ENCODE measurements at regions not wholly inside any gene's neighbourhood (a gene's known extent, or its start where the extent isn't known, plus 50 kb on each side); places are given as distances from the start of the nearest gene placed in this dataset.

DNA sequence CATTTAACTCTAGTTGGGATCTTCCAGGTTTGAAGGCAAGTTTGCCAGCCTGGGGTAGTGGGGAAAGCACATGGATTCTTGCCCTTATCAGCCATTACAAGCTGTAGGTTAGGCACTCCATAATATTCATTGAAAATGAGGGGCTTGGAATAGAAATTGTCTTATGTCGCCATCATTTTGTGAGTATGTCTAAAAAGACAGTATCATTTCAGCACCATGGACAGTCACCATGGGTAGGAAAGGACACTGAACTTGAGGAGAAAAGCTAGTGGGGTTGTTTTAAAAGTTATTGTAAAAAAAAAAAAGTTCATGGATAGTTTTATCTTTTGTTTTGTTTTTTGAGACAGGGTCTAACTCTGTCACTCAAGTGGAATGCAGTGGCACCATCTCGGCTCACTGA is 356.1 kb downstream of the HNRNPD start:
- peak; percentile 24 for DNase-seq (ENCODE audit: low spot score)

DNA sequence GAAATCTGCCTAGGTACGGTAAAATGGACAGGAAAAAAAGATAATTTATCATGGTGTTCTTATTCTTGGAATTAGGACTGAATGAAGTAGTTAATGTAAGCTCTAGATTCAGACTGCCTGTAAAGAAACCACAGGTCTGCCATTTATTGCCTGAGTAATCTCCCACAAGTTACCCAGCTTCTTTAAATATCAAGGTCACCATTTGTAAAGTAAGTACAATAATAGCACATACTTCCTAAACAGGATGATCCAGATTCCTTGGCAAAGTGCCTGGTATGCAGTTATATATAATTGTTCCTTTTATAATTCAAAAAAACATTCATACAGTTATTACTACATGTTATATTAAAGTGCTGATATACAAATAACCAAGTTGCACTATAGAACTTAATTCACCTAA is 368.6 kb downstream of the HNRNPD start:
- DNase-seq (ENCODE audit: low spot score): no peak

DNA sequence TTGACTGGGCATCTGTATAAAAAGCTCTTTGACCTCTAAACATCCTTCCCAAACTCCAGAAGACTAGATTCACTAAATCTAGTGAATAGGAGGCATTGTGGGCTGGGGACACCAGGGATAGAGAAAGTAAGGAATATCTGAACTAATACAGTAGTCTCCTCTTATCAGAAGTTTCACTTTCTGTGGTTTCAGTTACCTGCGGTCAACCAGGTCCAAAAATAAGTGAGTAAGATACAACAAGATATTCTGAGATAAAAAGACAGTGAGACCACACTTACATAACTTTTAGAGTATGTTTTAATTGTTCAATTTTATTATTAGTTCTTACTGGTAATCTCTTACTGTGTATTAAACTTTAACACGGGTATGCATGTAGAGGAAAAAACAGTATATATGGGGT is 376.5 kb downstream of the HNRNPD start:
- no peak for DNase-seq (ENCODE audit: low spot score)

DNA sequence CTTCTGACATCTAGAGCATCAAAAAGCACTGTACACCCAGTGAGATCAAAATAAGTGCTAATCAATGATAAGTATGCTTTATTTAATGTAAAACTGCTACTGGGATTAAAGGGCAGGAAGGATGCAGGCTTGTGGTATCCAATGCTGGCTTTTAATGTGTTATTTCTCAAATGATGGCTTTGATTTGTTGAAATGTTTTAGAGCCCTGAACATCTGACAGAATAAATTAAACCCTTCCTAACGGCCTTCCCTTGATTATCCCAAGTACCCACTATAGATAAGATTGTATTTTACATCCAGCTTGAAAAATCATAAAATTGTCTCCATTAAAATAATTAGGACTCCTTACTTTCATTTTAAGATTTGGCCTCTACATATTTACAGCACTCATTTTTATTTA is 382.9 kb downstream of the HNRNPD start:
- DNase-seq (ENCODE audit: low spot score): no peak

DNA sequence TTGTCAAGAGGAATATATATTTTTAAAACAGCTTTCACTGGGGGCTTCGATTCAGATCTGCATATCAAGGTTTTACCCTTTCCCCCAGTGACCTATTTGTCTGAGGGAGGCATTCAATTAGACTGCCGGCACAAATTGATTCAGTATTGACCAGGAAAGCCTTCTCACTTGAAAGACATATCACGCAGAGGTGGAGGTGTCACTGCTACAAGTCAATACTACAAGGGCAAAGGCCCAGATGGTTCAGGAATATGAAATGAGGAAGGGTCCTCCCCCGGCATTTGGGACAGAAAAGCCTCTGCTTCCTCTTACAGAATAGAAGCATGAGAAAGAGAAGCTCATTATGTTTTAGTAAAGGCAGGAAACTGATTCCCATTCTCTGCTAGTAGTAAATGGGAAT is 383.6 kb downstream of the HNRNPD start:
- no peak for DNase-seq (ENCODE audit: low spot score)

DNA sequence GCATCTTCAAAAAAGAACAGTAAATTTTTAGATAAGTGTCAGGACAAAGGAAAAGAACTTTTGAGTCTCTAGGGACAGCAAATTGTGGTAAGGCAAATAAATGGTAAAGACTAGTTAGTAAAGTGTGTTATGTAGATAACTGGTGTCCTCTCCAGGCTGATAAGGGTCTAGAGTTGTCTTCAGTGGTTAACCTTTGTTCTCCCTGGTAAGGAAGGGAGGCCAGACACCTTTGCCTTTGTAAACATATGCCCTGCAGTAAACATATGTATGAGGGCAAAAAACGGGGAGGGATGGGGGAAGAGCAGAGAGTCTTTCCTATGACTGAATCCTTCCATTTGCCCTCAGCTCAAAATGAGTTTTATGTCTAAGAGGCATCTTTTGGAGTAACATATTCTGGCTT is 384.6 kb downstream of the HNRNPD start:
- DNase-seq (ENCODE audit: low spot score): no peak

DNA sequence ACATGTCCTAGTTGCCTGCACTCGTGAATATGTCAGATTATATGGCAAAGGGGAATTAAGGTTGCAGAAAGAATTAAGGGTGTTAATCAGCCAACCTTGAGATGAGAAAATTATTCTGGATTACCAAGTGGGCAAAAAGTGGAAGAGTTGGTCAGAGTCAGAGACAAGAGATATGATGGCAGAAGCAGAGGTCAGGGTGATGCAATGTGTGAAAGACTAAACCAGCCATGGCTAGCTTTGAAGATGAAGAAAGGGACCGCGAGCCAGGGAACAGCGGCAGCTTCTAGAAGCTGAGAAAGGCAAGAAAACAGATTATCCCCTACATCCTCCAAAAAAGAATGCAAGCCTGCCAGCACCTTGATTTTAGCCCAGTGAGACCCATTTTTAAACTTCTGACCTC is 385.6 kb downstream of the HNRNPD start:
- no peak for DNase-seq (ENCODE audit: low spot score)

DNA sequence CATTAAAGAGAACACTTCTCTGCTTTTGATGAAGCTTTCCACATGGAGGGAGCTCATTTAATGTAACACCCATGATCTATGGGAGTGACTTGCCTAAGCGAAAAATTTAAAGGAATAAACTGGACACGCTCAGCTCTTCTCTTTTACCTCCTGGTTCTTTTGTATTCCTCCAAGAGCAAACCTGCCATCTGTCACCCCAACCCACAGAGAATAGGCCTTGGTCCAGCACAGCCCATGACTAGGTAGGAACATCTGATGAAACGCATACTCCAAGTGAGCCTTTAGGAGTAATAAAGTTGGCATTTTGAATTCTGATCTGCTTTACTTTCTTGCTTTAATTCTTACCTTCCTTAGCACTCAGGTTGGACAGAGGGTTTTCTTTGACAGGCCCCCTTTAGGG is 389.0 kb downstream of the HNRNPD start:
- no peak for DNase-seq (ENCODE audit: low spot score)

DNA sequence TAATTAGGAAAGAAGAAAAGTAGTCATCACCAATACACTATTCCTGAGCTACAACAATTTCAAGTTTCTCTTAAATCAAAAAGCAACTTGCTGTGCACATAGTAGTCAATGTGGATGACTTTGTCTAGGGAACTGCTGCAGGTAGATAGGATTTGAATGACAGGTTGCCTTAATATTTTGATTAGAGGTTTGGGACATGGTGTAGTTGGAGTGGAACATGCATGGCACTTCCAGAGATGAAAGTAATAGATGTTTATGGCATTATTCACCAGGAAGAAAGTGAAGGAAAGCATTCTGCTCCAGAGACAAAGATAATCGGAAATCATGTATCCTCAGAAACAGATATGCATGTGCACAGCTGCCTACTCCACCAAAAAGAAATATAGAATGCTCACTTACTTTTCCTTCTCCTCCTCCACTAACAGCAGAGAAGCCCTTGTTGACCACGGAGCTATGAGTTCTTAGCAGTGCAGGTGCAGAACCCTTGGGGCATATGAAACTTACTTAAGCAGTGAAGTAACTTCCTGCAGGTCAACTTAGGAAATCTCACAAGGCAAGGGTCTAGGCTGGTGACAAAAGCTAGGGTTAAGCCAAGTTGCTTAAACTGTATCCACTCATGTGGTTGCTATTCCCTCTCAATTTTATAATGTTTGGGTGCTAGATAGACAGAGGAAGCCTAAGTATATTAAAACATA is 390.8 kb downstream of the HNRNPD start:
- no peak for DNase-seq (ENCODE audit: low spot score)

DNA sequence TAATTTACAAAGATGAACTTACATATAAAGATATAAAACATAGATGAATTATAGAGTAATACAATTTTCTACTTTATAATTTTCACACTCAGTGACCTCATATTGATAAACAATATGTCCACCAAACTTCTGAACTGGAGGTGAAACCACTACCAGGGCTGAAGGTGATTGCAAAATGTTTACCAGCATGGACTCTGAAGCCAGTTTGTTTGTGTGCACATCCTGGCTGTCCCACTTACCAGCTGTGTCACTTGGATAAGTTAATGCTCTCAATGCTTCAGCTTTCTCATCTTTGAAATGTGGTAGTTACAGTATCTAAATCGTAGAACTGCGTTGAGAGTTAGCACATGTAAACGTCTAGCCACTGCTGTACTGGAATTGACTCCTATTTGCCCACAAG is 392.6 kb downstream of the HNRNPD start:
- DNase-seq (ENCODE audit: low spot score): no peak

DNA sequence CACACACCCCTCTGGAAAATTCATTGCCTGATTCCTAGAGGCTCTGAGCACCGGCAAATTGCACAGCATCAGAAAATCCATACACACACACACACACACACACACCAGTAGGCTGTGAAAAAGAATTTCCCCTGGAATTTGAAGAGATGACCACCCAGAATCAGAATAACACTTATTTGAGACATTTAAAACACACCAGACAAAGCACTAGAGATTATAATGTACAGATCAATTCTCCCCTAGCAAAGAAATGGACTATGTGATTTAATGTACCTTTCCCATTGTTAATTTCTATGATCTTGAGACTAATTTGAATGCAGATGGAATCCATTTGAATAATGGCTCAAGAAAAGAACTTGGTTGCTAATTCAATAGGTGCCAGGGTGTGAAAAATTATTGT is 399.3 kb downstream of the HNRNPD start:
- DNase-seq (ENCODE audit: low spot score): no peak

DNA sequence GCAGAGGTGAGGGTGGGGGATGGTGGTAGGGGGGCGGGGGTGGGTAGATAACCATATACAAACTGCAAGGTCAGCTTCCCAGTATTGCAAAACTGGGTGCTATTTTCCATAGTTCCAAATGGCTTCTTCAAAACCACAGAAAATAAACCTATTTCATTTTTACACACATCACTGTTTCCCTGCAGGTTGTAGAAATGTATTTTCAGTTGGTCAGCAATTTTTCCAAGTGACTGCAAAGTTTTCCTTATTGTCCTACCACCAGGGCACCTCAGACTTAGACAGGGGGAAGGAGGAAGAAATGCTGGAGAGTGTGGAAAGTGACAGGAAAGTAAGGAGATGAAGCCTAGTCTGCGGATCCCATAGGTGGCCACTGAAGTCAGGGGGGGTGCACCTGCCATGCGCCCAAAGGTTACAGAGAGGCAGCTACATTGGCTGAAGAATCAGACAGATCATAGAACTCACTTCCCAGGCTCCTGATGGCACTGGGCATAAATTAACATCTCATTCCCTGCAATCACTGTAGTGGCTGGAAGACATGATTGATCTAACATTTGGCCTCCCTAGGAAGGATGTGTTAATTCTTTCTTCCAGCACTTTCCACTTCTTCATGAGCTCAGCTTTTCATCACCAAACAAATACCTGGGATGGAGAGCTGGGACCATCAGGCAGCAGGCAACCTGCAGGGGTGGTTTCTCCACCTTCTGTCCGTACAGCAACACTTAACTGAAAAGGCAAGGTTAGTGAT is 402.0 kb downstream of the HNRNPD start:
- DNase-seq (ENCODE audit: low spot score): no peak

DNA sequence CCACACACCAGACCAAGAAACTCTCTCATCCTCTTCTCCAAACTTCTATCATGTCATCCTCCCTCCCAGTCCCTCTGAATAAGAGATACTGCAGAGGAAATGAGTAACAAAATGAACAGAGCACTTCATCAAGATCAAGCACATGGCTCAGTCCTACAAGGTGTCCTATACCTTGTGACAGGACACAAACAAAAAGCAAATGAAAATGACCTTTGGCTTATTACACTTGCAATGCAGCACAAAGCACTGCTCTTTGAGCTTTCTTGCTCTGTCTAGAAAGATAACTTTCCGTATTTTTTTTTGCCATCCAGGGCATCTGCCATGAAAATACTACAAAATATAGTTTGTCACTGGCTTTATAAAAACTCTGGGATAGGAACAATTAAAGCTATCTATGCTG is 402.7 kb downstream of the HNRNPD start:
- DNase-seq (ENCODE audit: low spot score): no peak

DNA sequence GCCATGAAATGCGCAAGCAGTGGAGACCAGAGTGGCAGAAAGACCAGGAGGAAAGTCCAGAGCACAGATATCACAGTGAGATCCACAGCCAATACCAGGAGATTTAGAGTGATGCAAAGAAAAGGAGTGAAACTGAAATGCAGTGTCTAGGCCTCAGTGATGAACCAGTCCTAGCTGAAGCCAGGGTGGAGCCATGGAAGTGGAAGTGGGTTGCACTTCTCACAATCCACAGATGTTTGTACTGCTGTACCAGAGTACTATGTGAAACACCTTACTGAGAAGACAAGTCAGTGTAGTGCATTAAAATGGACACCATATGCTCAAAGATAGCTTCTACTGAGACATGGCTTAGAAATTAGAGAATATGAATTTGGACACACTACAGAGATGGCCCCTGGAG is 403.3 kb downstream of the HNRNPD start:
- no peak for DNase-seq (ENCODE audit: low spot score)

DNA sequence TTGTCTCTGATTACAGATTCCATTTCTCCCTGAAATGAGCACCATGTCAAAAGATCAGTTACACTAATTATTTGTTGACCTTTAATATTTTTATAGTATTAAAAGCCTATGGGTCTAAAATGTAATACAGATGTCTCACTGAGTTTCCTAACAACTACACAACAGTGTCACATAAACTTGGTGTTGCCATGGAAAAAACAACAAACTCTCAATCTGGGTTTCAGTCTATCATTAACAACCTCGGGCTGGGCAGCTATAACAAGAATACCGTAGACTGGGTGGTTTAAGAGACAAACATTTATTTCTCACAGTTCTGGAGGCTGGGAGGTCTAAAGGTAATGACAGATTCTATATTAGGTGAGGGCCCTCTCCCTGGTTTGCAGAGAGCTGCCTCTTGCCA is 407.1 kb downstream of the HNRNPD start:
- DNase-seq (ENCODE audit: low spot score): no peak

DNA sequence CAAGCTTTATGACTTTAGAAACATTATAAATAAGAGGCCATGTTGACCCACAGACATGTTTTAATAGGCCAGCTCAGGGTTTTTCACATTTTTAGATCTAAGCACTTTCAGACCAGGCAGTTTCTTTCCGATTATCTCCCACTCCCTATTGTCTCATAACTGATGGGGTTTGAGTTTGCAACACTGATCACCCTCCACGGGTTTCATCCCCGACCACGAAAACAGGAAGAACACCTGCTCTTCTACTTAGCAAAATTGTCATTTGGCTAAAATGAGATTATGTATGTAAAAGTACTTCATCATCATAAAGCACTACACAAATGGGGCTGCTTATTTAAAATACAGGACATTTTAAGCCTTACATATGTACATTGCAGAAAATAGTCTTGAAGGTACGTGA is 407.9 kb downstream of the HNRNPD start:
- no peak for DNase-seq (ENCODE audit: low spot score)

DNA sequence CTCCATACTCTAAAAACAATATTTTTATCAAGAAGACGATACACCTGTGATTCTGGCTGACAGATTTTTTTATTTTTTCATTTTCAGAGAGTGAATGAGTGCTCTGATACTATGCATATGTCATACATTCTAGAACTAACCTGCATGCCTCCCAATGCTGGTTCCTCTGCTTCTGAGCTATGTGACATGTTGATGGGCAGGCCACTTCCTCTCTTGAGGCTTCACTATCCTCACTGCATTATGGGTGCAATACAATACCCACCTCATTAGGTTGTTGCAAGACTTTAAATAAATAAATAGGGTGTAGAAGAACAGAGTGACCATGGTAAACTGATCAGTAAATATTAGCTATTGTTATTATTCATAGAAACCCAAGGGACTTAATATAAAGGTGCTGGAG is 408.3 kb downstream of the HNRNPD start:
- no peak for DNase-seq (ENCODE audit: low spot score)

DNA sequence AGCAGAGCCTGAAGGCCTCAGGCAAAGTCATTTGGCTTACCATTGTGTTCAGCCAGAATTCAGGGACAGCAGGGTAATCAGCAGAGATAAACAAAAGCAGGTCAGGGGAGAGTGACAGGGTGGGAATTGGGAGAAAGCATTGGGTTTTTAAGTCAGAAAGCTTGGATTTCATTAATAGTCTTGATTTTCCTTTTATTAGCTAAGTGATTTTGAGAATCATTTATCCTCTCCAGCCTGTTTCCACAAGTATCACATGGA is 410.1 kb downstream of the HNRNPD start:
- no peak for DNase-seq (ENCODE audit: low spot score)

DNA sequence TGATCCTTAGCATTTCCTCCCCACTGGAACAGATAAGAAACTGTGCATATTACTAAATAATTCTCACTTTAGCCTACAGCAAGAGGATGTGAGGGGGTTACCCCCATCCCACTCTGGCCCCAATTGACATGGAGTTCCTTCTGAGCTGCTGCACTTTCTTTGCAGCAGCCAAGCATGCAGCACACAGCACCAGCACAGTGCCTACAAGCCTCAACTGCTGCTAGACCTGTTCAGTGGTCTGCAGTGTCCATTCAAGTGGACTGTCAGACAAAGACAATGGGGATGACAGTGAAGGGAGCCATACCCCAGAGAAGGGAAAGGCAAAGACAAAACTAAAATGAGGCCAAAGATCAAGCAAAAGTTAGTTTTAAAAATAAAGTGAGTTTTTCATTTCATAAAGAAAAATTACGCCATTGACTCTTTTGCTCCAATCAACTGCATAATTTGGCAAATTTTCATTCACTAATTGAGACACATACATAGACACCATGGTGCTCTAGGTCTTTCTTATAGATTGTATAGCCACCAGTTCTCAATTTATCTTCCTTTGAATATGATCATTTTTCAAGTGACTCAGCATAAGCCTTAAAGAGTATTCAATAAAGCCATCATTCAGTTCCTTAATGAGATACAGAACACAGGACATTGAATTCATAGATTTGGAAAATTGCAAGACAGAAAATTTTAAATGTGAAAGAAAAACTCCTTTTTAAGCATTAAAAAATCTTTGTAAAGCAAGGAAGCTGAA is 410.6 kb downstream of the HNRNPD start:
- no peak for DNase-seq (ENCODE audit: low spot score)

DNA sequence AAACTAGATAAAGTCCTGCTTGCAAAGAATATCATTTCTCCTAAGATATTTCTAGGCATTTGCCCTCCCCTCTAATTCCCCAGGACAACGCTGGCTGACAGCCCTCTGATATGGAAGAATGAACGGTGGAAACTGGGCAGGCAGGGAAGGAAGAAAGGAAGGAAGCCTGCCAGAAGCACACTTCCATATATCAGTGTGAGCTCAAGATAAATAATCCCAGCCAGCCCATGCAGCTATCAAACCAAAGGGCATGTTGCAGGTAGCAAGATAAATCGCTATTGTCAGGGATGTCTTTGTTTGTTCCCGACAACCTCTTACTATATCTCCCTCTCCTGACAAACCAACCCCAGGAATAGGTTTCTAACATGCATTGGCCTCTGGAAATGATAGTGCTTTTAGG is 412.8 kb downstream of the HNRNPD start:
- DNase-seq (ENCODE audit: low spot score): no peak

DNA sequence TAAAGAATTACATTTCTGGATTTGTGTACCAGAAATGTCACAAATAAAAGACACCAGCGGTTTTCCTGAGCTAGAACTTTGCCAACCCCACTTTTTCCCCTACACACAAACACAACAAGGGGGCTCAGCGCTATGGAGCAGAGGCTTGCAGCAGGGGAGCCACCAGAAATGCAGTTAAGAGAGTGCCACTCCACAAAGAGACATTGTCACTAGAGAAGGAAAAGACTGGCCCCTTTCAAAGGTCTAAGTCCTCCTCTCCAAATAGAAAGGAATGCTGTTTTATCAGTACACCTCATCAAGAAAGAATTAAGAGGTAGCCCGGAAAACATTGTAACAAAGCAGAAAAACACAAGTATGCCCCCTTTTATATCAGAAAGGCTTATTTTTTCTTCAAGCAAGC is 419.5 kb downstream of the HNRNPD start:
- DNase-seq (ENCODE audit: low spot score): no peak

DNA sequence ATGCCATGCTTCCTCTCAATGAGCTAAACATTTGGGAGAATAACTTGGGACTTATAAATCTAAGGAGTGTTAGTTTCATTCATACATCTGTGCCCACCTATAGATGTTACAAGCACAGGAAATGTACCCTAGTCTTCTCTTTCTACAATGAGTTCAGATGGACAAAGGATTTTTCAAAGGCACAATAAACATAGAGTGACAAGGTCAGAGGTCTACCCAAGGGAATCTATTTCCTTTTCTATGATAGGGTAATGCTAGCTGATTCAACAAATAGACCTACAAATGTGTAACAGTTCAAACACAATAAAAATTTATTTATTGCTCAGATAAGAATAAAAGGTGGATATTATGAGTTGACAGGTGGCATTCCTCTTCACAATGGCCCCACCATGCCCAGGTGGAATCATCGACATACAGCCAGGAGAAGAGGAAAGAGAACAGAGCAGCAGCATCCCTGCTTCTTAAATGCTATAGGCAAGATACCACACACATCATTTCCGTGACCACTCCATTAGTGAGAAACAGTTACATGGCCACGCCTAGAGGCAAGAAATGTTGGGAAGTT is 421.8 kb downstream of the HNRNPD start:
- no peak for DNase-seq (ENCODE audit: low spot score)

DNA sequence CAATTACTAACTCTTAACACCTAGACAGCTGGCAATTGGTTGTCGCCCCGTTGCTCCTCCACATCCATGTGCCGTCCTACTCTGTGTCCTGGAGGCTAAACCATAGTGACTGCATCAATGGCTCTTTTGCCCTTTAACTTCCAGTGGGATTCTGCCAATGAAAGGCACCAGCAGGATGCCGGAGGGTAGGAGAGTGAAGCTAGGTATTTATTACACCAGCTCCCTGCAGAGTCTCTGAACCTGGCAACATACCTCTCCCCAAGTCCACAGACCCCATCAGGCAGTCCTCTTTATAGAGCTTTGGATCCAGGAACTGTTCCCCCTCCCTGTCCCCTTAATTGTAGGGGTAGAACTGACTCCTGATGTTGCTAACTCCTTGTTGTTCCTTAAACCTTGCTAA is 426.8 kb downstream of the HNRNPD start:
- no peak for DNase-seq (ENCODE audit: low spot score)

Measured in GM03348 (cell line).